Epithelial cell of proximal tubule (primary cell): ENCODE measurements at regions not wholly inside any gene's neighbourhood (a gene's known extent, or its start where the extent isn't known, plus 50 kb on each side); places are given as distances from the start of the nearest gene placed in this dataset.

Experiments used
- DNase-seq: peaks from one replicate; pipeline ENCODE4 v3.0.0-alpha.2; 2011; ENCODE audit warnings: low read depth
- H3K4me3 ChIP-seq: 2 replicates; pipeline ENCODE4 v1.5.1; 2011; ENCODE audit warnings: low read depth, mild to moderate bottlenecking, low read length
- TF ChIP-seq, protein P1 (sequence below): conservative IDR thresholded peaks from 2 replicates; pipeline ENCODE4 v1.5.1; 2012; ENCODE audit warnings: low read depth, mild to moderate bottlenecking, low read length

- DNase-seq = no peak
- TF ChIP-seq, protein P1, sequence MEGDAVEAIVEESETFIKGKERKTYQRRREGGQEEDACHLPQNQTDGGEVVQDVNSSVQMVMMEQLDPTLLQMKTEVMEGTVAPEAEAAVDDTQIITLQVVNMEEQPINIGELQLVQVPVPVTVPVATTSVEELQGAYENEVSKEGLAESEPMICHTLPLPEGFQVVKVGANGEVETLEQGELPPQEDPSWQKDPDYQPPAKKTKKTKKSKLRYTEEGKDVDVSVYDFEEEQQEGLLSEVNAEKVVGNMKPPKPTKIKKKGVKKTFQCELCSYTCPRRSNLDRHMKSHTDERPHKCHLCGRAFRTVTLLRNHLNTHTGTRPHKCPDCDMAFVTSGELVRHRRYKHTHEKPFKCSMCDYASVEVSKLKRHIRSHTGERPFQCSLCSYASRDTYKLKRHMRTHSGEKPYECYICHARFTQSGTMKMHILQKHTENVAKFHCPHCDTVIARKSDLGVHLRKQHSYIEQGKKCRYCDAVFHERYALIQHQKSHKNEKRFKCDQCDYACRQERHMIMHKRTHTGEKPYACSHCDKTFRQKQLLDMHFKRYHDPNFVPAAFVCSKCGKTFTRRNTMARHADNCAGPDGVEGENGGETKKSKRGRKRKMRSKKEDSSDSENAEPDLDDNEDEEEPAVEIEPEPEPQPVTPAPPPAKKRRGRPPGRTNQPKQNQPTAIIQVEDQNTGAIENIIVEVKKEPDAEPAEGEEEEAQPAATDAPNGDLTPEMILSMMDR = no peak
- no peak overlapping the region for H3K4me3 ChIP-seq
Measured at GRCh38 chr13:58907347-58907746, 1256.4 kb downstream of the DIAPH3 start.

DNA sequence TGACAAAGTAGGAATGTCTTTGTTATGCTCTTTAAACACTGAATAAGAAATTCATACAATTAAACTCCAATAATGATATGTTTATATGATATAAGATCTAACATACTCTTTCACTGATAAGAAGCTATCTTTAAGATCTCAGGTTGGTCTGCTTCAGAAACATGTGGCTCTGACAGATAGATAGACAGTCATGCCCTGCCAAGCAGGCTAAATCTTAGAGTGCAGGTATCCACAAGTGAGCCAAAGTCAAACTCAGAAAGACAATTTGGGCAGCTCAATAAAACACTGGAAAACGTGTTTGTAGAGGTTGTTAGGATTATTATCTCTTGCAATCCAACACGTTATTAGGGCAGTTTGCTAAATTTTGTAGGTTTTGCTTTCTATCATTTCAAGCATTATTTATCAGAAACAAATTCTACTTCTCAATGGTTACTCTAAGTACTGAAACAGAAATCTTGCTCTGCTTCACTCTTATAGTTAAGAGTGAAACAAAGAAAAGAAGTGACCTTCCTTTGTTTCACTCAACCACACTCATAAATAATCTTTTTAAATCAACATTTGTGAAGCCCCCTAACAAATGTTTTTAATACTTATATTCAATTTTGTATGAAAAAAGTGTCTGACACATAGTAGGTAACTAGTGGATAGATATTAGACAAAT, 1255.6 kb downstream of the DIAPH3 start:
- TF ChIP-seq, protein P1 = no peak
- DNase-seq = no peak
- H3K4me3 ChIP-seq = no peak overlapping the region

- TF ChIP-seq, protein P1 = no peak
- DNase-seq = no peak
- H3K4me3 ChIP-seq = no peak overlapping the region
Measured at GRCh38 chr13:58919551-58919950, 1244.2 kb downstream of the DIAPH3 start.

- TF ChIP-seq, protein P1 = no peak
- no peak for DNase-seq
- H3K4me3 ChIP-seq = no peak overlapping the region
Measured at GRCh38 chr13:58921129-58921528, 1242.6 kb downstream of the DIAPH3 start.

DNA sequence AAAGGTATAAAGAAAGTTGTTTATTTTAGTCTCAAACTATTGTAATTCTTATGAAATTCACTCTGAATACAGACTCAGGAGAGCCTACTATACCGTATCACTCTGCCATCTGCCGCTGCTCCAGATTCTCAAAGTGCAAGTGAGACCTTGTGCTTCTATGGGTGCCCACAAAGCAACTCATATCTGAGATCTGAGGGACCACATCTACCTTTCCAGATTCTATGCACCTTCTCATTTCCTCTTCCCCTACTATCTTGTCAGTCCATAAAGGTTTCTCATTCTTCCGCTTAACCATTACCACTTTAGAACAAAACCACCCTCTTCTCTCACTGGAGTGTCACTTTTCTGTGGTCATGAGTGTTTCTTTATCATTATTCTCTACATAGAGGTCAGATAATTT, 1236.9 kb downstream of the DIAPH3 start:
- DNase-seq = no peak
- TF ChIP-seq, protein P1 = no peak
- H3K4me3 ChIP-seq = no peak overlapping the region

DNA sequence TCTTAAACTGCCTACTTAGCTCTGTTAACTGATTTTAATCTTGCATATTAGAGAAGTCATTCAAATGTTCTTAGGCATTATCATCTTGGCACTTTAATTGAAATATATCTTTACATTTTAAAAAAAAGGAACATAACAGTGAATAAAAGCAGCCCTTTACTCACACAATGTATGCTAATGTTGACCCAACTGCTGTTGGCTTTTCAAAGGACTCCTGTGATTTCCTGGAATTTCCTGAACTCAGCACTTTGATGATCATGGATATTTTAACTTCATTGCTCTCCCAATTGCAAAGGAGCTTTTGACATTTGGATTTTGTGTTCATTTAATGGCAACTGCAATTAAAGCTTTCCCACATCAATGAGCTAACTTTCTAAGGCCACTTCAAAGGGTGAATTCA, 1230.3 kb downstream of the DIAPH3 start:
- no peak overlapping the region for H3K4me3 ChIP-seq
- TF ChIP-seq, protein P1 = no peak
- DNase-seq = no peak

GRCh38 chr13:58935689-58936088, 1228.0 kb downstream of the DIAPH3 start:
- DNase-seq = no peak
- no peak overlapping the region for H3K4me3 ChIP-seq
- TF ChIP-seq, protein P1 = no peak
